ENCODE measurements at regions not wholly inside any gene's neighbourhood (a gene's known extent, or its start where the extent isn't known, plus 50 kb on each side); places are given as distances from the start of the nearest gene placed in this dataset.

DNA sequence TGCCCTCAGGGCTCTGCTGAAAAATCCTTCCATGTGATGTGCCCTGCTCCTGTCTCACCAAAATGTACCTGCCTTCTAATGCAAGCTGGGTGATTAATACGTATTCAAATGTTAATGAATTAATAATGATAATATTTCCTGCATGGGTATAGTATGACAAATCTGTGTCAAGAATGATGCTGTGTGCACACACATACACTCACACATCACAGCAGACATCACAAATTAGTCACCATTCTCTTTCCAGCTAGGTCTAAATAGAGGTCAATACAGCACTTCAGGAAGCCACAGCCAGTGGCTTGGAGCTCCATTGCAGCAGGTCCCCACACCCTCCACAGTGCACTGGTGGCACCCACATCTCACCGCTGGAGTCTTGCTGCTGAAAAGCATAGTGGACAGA is 681.2 kb upstream of the NRP1 start:
- TF ChIP-seq, protein P1, sequence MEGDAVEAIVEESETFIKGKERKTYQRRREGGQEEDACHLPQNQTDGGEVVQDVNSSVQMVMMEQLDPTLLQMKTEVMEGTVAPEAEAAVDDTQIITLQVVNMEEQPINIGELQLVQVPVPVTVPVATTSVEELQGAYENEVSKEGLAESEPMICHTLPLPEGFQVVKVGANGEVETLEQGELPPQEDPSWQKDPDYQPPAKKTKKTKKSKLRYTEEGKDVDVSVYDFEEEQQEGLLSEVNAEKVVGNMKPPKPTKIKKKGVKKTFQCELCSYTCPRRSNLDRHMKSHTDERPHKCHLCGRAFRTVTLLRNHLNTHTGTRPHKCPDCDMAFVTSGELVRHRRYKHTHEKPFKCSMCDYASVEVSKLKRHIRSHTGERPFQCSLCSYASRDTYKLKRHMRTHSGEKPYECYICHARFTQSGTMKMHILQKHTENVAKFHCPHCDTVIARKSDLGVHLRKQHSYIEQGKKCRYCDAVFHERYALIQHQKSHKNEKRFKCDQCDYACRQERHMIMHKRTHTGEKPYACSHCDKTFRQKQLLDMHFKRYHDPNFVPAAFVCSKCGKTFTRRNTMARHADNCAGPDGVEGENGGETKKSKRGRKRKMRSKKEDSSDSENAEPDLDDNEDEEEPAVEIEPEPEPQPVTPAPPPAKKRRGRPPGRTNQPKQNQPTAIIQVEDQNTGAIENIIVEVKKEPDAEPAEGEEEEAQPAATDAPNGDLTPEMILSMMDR (conservative IDR thresholded peaks at IDR 0.05; ENCODE audit: low read length): no peak
- TF ChIP-seq EZH2phosphoT487 (IDR thresholded peaks at IDR 0.05; ENCODE audit: borderline replicate concordance): no peak
